ENCODE measurements at regions not wholly inside any gene's neighbourhood (a gene's known extent, or its start where the extent isn't known, plus 50 kb on each side); places are given as distances from the start of the nearest gene placed in this dataset.

DNA sequence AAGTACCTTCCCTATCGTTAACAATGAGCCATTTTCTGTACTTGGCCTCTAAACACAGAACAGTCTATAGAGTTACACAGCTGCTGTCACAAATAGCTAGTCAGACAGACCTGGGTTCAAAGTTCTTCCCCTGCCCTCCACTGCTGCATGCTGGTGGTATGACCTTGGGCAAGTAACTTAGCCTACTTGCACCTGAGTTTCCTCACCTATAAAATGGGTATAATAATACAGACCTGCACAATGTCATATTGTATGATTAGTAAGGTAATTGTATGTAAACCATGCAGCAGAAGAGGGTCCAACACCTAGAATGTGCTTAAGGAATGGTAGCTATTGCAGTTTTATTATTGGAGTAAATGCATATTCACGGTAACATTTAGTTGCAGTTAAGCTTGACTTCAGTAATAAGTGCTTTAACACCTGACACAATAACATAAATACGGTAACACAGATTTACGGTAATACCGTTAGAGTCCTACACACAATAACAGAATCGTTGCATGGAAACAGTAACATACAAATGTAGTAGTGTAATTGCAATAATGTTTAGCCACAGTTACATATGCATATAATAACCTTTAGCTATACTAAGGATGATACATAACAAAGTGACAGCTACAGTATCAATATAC, 193.3 kb upstream of the CSF3R start:
- DNase-seq (ENCODE audit: low spot score) = no peak

- no peak for DNase-seq (ENCODE audit: low spot score)
Measured at GRCh38 chr1:36675106-36675505, 192.4 kb upstream of the CSF3R start.

DNA sequence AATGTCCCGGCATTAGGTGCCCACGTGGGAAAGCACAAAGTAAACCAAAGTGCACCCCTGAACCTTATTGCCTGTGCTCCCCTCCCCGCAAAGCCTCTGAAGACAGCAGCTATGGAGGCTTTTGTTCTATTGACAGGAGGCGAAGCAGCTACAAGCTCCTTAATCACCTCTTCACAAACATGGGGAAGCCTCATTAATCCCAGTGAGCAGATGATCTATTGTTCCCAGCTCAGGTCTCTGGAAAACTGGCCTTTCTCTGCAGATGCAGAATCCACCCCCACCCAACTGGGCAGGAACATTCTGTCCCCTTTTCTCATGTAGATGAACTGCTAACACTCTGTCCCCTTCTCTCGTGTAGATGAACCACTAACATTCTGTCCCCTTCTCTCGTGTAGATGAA, 190.5 kb upstream of the CSF3R start:
- no peak for DNase-seq (ENCODE audit: low spot score)

DNA sequence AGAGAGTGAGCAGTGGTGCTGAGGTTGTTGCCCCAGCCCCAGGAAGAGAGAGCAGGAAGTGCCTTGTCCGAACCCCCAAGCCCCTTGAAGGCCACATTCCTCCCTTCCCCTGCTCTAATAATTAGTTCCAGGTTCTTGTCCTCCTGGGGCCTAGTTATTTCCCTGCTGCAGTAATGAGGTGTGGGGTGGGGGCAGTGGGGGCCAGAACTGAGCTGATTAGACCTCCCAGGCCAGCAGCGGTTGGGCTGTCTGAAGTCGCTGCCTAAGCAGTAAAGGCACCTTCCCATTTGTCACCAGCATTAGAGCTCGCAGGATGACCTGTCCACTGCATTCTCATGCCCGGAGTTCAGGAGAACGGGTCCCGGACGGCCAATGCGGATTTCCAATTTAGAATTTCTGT, 186.5 kb upstream of the CSF3R start:
- DNase-seq (ENCODE audit: low spot score) = no peak

DNA sequence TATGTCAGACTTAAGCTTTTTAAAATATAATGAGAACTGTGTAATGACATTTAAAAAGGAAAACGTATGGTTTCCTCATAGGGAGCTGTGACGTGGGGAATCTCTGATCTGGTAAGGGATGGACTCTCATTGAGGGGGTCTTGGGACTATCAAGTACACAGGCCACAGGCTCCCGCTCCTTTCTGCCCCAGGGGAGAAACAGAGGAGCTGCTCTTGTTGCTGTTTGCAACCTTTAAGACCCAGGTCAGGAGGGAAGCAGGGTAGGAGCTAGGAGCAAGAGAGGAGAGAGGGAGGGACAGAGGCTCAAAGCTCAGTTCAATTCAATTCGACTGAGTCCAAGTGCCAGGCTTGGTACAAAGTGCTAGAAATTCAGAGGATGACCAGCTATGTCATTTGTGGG, 185.1 kb upstream of the CSF3R start:
- no peak for DNase-seq (ENCODE audit: low spot score)

GRCh38 chr1:36667256-36667655, 184.5 kb upstream of the CSF3R start:
- no peak for DNase-seq (ENCODE audit: low spot score)

DNA sequence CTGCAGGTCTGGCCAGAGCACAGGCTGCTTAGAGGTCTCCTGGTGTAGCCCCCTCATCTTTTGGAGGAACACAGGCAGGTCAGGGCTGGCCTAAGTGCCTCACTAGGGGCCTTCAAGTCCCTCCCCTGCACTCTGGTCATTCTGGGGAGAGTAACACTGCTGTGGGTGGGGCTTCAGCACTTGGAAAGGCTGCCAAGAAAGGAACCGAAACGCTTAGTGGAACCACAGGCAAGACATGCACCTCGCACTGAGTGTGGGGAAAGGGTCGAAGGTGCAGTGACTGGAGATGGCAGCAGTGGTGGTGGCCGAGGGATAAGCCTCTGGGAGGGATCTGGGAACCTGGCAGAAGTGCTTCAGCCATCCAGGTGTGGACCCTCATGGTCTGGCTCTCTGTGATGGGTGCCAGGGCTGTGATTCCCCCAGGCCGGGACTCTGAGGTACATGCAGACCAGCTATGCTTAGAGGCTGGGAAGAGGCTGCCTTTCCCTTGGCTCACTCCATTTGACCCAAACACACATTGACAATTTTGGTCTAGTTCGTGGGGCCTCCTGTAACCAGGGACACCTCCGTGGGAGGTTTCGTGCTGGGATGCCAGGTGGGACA, 182.9 kb upstream of the CSF3R start:
- DNase-seq (ENCODE audit: low spot score) = no peak

GRCh38 chr1:36664571-36665287, 182.0 kb upstream of the CSF3R start:
- DNase-seq (ENCODE audit: low spot score) = no peak

GRCh38 chr1:36663772-36664430, 181.2 kb upstream of the CSF3R start:
- no peak for DNase-seq (ENCODE audit: low spot score)

DNA sequence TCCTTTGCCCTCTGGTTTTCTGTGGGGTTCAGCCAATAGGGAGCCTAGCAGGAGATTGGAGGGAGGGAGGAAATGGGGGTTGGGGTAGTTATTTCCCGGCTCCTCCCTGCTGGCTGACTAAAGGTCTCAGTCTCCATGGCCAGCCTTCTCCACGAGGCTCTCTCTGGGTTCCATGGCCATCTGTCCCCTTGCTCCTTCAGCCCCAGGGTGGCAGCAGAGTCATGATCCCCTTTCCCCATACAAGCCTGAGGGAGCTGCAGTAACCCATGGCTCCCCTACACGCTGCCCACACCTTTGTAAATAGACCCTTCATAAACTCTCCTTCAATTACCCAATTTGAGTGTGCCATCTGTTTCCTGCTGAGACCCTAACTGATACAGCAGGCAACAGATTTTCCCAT, 176.1 kb upstream of the CSF3R start:
- DNase-seq (ENCODE audit: low spot score) = no peak

- DNase-seq (ENCODE audit: low spot score) = no peak
Measured at GRCh38 chr1:36657826-36658225, 175.1 kb upstream of the CSF3R start.

GRCh38 chr1:36656838-36657237, 174.1 kb upstream of the CSF3R start:
- DNase-seq (ENCODE audit: low spot score) = no peak

GRCh38 chr1:36656271-36656670, 173.6 kb upstream of the CSF3R start:
- no peak for DNase-seq (ENCODE audit: low spot score)

- no peak for DNase-seq (ENCODE audit: low spot score)
Measured at GRCh38 chr1:36654586-36654985, 171.9 kb upstream of the CSF3R start.

DNA sequence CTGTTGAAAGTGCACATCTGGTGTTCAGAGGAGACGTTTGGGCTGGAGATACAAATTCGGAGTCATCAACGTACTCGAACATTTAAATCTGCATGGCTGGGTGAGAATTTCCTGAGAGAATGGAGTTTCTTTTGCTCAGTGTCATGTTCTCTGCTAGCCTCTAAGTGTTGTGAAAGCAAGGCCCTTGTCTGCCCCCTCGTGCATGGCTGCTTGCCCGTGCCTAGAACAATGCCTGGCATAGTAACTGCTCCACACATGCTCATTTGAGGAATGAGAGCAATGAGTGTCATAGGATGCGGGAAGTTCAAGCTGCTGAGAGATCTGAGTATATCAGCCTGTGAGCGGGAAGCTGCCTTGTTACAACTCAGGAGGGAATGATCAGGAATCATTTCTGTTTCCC, 171.1 kb upstream of the CSF3R start:
- peak; percentile 35 for DNase-seq (ENCODE audit: low spot score)

DNA sequence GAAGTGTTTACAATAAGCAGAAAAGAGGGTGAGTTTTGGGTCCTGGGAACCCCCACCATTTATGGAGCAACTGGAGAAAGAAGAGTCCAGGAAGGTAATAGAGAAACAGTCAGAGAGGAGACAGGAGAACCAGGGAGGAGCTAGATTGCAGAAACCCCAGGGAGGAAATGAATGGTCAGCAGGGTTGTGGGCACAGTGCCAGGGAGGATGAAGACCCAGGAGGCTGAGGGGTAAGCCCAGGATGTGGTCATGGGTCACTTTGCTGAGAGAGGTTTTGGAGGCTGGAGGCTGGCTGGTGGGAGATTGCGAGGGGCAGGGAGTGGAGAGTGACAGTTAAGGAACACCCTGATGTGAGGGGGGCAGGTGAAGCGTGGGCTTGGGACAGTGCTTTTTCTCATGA, 169.9 kb upstream of the CSF3R start:
- DNase-seq (ENCODE audit: low spot score) = no peak

GRCh38 chr1:36652011-36652410, 169.3 kb upstream of the CSF3R start:
- no peak for DNase-seq (ENCODE audit: low spot score)

- DNase-seq (ENCODE audit: low spot score) = no peak
Measured at GRCh38 chr1:36651176-36651910, 168.6 kb upstream of the CSF3R start.

- DNase-seq (ENCODE audit: low spot score) = peak; percentile 81
Measured at GRCh38 chr1:36650200-36651065, 167.7 kb upstream of the CSF3R start.

GRCh38 chr1:36645867-36646266, 163.2 kb upstream of the CSF3R start:
- no peak for DNase-seq (ENCODE audit: low spot score)

DNA sequence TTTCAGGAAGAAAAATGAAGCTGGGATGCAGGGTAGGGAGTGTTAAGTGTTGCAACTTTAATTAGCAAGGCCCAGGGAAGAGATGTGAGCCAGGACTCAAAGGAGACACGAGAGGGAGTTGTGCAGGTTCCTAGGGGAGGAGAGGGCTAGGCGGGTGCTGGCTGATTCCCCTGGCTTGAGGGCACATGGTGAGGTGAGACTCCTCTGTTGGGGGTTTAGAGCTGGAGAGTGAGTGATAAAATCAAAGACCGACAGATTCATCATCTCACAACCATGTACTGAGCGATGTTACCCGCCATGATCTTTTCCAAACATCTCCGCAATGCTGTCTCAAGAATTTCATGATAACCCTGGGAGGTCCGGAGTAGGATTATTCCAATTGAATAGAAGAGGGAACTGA, 161.8 kb upstream of the CSF3R start:
- no peak for DNase-seq (ENCODE audit: low spot score)
